ENCODE measurements at regions not wholly inside any gene's neighbourhood (a gene's known extent, or its start where the extent isn't known, plus 50 kb on each side); places are given as distances from the start of the nearest gene placed in this dataset.

- TF ChIP-seq REST (IDR thresholded peaks at IDR 0.05; ENCODE audit: insufficient read depth in 1 of 2, low read depth in 2 of 2, low read length in 2 of 2) (no peak), POLR2AphosphoS5 (IDR thresholded peaks at IDR 0.05; ENCODE audit: low read depth, low read length) (no peak)
Observed at GRCh38 chr20:60071965-60072364, 113.7 kb downstream of the CDH26 start.

Data from PFSK-1 (cell line).